ENCODE measurements at regions not wholly inside any gene's neighbourhood (a gene's known extent, or its start where the extent isn't known, plus 50 kb on each side); places are given as distances from the start of the nearest gene placed in this dataset.

DNA sequence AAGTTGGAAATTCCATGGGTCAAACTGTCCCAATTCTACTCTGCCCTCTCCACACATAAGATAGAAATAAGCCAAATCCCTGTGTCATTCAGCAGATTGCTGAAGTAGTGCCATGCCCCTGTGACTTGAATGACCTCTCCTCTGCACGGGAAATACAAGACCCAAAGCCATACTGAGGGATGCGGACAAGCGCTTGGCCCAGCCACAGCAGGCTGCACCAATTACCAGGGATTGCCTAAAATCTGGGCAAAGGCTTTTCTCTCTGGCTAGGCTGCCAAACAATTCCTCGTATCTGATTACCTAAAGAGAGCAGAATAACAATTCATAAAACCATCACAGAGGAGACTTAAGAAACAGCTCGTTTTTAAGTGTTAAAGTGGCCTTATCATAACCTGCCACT is 421.8 kb upstream of the JARID2 start:
- TF ChIP-seq, protein P1, sequence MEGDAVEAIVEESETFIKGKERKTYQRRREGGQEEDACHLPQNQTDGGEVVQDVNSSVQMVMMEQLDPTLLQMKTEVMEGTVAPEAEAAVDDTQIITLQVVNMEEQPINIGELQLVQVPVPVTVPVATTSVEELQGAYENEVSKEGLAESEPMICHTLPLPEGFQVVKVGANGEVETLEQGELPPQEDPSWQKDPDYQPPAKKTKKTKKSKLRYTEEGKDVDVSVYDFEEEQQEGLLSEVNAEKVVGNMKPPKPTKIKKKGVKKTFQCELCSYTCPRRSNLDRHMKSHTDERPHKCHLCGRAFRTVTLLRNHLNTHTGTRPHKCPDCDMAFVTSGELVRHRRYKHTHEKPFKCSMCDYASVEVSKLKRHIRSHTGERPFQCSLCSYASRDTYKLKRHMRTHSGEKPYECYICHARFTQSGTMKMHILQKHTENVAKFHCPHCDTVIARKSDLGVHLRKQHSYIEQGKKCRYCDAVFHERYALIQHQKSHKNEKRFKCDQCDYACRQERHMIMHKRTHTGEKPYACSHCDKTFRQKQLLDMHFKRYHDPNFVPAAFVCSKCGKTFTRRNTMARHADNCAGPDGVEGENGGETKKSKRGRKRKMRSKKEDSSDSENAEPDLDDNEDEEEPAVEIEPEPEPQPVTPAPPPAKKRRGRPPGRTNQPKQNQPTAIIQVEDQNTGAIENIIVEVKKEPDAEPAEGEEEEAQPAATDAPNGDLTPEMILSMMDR (IDR thresholded peaks at IDR 0.05) = no peak
- TF ChIP-seq EP300 (IDR thresholded peaks at IDR 0.05) (no peak), POLR2A (IDR thresholded peaks at IDR 0.05; ENCODE audit: low read depth) (no peak), POLR2AphosphoS5 (IDR thresholded peaks at IDR 0.05) (no peak)
